ENCODE measurements at regions not wholly inside any gene's neighbourhood (a gene's known extent, or its start where the extent isn't known, plus 50 kb on each side); places are given as distances from the start of the nearest gene placed in this dataset.

DNA sequence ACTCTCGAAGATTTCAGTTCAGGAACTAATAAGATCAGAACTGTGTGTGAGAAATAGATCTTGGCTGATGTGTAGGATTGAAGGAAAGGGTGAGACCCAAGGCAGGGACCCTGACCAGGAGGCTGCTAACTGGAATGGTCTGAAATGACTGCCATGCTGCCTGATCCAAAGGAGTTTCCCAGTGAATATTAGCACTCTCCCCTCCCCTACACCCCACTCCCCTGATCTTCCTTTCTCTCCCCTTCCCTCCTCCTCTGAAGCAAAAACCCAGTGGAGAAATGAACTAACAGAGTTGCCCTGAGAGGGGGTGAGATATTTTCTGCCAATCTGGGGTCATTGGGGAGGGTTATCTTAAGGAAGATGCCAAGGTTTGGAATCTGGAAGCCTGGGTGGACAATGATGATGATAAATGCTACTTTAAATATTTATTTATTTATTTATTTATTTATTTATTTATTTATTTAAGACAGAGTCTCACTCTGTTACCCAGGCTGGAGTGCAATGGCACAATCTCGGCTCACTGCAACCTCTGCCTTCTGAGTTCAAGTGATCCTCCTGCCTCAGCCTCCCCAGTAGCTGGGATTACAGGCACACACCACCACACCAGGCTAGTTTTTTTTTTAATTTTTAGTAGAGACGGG is 371.0 kb upstream of the CHD6 start (continued):
- TF ChIP-seq, protein P1, sequence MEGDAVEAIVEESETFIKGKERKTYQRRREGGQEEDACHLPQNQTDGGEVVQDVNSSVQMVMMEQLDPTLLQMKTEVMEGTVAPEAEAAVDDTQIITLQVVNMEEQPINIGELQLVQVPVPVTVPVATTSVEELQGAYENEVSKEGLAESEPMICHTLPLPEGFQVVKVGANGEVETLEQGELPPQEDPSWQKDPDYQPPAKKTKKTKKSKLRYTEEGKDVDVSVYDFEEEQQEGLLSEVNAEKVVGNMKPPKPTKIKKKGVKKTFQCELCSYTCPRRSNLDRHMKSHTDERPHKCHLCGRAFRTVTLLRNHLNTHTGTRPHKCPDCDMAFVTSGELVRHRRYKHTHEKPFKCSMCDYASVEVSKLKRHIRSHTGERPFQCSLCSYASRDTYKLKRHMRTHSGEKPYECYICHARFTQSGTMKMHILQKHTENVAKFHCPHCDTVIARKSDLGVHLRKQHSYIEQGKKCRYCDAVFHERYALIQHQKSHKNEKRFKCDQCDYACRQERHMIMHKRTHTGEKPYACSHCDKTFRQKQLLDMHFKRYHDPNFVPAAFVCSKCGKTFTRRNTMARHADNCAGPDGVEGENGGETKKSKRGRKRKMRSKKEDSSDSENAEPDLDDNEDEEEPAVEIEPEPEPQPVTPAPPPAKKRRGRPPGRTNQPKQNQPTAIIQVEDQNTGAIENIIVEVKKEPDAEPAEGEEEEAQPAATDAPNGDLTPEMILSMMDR (conservative IDR thresholded peaks at IDR 0.05; ENCODE audit: low read depth in 2 of 2), result no peak
- TF ChIP-seq, protein P2, sequence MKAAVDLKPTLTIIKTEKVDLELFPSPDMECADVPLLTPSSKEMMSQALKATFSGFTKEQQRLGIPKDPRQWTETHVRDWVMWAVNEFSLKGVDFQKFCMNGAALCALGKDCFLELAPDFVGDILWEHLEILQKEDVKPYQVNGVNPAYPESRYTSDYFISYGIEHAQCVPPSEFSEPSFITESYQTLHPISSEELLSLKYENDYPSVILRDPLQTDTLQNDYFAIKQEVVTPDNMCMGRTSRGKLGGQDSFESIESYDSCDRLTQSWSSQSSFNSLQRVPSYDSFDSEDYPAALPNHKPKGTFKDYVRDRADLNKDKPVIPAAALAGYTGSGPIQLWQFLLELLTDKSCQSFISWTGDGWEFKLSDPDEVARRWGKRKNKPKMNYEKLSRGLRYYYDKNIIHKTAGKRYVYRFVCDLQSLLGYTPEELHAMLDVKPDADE (IDR thresholded peaks at IDR 0.05), result no peak
- TF ChIP-seq EZH2phosphoT487 (IDR thresholded peaks at IDR 0.05; ENCODE audit: unreplicated experiment), result no peak
- no peak for TF ChIP-seq ZNF331 (CRISPR knock-in tag; IDR thresholded peaks at IDR 0.05; ENCODE audit: low read depth)
- no peak for TF ChIP-seq NANOG (IDR thresholded peaks at IDR 0.05; ENCODE audit: borderline replicate concordance)
- no peak for TF ChIP-seq CREB1 (CRISPR knock-in tag; IDR thresholded peaks at IDR 0.05; ENCODE audit: low read depth)
- no peak for TF ChIP-seq JUNB (IDR thresholded peaks at IDR 0.05; ENCODE audit: unreplicated experiment)

DNA sequence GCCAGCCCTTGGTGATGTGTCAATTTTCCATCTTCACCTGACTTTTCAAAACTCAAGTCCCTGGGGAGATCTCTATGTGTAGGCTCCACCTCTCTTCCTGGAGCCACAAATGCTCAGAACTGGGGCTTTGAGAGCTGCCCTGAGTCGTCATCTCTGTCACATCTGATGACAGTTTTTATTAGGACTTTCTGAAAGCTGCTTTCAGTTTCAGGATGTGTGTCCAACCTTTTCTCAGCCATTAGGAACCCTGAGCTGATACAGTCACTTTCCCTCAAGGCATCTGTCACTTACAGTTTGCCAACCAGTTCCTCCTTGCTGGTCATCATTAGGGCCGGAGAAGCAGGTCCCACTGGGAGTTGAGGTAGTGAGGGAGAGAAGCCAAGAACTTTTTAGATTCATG is 365.9 kb upstream of the CHD6 start:
- Histone ChIP-seq H3K36me3 (ENCODE audit: insufficient read depth) (0 out of 2 replicates have a peak, but pooled peaks cover 6% of the 10 kb centered on the region), H3K4me2 (no peak overlapping the region), H4K20me1 (replicated peaks; ENCODE audit: insufficient read depth) (no peaks in the 10 kb centered on the region), H3K79me2 (replicated peaks; ENCODE audit: insufficient read depth) (no peaks in the 10 kb centered on the region), H3K27me3 (ENCODE audit: insufficient read depth) (no peaks in the 10 kb centered on the region), H3K4me1 (ENCODE audit: insufficient read depth) (no peaks in the 10 kb centered on the region), H3K27ac (ENCODE audit: low read depth) (no peak overlapping the region), H3K9me2 (ENCODE audit: insufficient read depth) (no peaks in the 10 kb centered on the region), H3K4me3 (no peak overlapping the region), H3F3A (replicated peaks; ENCODE audit: low read depth) (no peaks in the 10 kb centered on the region), H2AFZ (no peak overlapping the region)
- DNase-seq (ENCODE audit: low spot score), result no peak
- Mint-ChIP-seq H3K27ac (no peak overlapping the region), H3K4me1 (no peaks in the 10 kb centered on the region), H3K9me3 (peaks cover 95% of the 10 kb centered on the region), H3K4me3 (no peak overlapping the region), H3K36me3 (ENCODE audit: low read depth) (peaks cover 14% of the 10 kb centered on the region; the same call in 2 of the 3 replicates), H3K27me3 (ENCODE audit: insufficient read depth, low read depth, poor library complexity) (peaks cover 5% of the 10 kb centered on the region)
- ATAC-seq, result no peak
- TF ChIP-seq, protein P3, sequence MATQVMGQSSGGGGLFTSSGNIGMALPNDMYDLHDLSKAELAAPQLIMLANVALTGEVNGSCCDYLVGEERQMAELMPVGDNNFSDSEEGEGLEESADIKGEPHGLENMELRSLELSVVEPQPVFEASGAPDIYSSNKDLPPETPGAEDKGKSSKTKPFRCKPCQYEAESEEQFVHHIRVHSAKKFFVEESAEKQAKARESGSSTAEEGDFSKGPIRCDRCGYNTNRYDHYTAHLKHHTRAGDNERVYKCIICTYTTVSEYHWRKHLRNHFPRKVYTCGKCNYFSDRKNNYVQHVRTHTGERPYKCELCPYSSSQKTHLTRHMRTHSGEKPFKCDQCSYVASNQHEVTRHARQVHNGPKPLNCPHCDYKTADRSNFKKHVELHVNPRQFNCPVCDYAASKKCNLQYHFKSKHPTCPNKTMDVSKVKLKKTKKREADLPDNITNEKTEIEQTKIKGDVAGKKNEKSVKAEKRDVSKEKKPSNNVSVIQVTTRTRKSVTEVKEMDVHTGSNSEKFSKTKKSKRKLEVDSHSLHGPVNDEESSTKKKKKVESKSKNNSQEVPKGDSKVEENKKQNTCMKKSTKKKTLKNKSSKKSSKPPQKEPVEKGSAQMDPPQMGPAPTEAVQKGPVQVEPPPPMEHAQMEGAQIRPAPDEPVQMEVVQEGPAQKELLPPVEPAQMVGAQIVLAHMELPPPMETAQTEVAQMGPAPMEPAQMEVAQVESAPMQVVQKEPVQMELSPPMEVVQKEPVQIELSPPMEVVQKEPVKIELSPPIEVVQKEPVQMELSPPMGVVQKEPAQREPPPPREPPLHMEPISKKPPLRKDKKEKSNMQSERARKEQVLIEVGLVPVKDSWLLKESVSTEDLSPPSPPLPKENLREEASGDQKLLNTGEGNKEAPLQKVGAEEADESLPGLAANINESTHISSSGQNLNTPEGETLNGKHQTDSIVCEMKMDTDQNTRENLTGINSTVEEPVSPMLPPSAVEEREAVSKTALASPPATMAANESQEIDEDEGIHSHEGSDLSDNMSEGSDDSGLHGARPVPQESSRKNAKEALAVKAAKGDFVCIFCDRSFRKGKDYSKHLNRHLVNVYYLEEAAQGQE (IDR thresholded peaks at IDR 0.05; ENCODE audit: unreplicated experiment), result no peak
- TF ChIP-seq CREB1 (CRISPR knock-in tag; IDR thresholded peaks at IDR 0.05; ENCODE audit: low read depth) (no peak), ZNF114 (CRISPR knock-in tag; IDR thresholded peaks at IDR 0.05) (no peak)
- TF ChIP-seq, protein P4, sequence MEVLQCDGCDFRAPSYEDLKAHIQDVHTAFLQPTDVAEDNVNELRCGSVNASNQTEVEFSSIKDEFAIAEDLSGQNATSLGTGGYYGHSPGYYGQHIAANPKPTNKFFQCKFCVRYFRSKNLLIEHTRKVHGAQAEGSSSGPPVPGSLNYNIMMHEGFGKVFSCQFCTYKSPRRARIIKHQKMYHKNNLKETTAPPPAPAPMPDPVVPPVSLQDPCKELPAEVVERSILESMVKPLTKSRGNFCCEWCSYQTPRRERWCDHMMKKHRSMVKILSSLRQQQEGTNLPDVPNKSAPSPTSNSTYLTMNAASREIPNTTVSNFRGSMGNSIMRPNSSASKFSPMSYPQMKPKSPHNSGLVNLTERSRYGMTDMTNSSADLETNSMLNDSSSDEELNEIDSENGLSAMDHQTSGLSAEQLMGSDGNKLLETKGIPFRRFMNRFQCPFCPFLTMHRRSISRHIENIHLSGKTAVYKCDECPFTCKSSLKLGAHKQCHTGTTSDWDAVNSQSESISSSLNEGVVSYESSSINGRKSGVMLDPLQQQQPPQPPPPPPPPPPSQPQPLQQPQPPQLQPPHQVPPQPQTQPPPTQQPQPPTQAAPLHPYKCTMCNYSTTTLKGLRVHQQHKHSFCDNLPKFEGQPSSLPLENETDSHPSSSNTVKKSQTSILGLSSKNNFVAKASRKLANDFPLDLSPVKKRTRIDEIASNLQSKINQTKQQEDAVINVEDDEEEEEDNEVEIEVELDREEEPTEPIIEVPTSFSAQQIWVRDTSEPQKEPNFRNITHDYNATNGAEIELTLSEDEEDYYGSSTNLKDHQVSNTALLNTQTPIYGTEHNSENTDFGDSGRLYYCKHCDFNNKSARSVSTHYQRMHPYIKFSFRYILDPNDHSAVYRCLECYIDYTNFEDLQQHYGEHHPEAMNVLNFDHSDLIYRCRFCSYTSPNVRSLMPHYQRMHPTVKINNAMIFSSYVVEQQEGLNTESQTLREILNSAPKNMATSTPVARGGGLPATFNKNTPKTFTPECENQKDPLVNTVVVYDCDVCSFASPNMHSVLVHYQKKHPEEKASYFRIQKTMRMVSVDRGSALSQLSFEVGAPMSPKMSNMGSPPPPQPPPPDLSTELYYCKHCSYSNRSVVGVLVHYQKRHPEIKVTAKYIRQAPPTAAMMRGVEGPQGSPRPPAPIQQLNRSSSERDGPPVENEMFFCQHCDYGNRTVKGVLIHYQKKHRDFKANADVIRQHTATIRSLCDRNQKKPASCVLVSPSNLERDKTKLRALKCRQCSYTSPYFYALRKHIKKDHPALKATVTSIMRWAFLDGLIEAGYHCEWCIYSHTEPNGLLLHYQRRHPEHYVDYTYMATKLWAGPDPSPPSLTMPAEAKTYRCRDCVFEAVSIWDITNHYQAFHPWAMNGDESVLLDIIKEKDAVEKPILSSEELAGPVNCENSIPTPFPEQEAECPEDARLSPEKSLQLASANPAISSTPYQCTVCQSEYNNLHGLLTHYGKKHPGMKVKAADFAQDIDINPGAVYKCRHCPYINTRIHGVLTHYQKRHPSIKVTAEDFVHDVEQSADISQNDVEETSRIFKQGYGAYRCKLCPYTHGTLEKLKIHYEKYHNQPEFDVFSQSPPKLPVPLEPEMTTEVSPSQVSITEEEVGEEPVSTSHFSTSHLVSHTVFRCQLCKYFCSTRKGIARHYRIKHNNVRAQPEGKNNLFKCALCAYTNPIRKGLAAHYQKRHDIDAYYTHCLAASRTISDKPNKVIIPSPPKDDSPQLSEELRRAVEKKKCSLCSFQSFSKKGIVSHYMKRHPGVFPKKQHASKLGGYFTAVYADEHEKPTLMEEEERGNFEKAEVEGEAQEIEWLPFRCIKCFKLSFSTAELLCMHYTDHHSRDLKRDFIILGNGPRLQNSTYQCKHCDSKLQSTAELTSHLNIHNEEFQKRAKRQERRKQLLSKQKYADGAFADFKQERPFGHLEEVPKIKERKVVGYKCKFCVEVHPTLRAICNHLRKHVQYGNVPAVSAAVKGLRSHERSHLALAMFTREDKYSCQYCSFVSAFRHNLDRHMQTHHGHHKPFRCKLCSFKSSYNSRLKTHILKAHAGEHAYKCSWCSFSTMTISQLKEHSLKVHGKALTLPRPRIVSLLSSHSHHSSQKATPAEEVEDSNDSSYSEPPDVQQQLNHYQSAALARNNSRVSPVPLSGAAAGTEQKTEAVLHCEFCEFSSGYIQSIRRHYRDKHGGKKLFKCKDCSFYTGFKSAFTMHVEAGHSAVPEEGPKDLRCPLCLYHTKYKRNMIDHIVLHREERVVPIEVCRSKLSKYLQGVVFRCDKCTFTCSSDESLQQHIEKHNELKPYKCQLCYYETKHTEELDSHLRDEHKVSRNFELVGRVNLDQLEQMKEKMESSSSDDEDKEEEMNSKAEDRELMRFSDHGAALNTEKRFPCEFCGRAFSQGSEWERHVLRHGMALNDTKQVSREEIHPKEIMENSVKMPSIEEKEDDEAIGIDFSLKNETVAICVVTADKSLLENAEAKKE (CRISPR knock-in tag; IDR thresholded peaks at IDR 0.05), result no peak
